Lower leg skin (tissue), 4 donors: ENCODE measurements at regions not wholly inside any gene's neighbourhood (a gene's known extent, or its start where the extent isn't known, plus 50 kb on each side); places are given as distances from the start of the nearest gene placed in this dataset.

Source experiments
- DNase-seq, 2 donors: peaks; one replicate each; pipeline ENCODE4 v3.0.0-alpha.2; 2019; ENCODE audit warnings: low spot score in 2 of 2
- H3K4me3 ChIP-seq: fragments of 200-600 bp; sonication (generic); 2 replicates; pipeline ENCODE4 v1.5.1; 2017; ENCODE audit warnings: mild to moderate bottlenecking, low read depth; ENCODE audit not compliant: poor library complexity, severe bottlenecking
- POLR2A ChIP-seq, 2 donors: fragments of 450-650 bp; IDR thresholded peaks; one replicate each; pipeline ENCODE4 v1.6.1; 2016 to 2017; ENCODE audit warnings: antibody characterized with exemption in 2 of 2, mild to moderate bottlenecking in 1 of 2, moderate library complexity in 1 of 2
- WGBS, 2 donors: methylation state at CpG; one replicate each; pipeline ENCODE4 v1.1.5; 2018; 5-methylcytosine and 5-hydroxymethylcytosine counted together
- intact Hi-C: fragments of 100-400 bp; cut with DNase I; formaldehyde crosslinking; loops from one replicate; pipeline ENCODE4 v1.15.0; 2023; ENCODE audit warnings: low total_unique reads
- TF ChIP-seq, protein P1 (sequence below), 3 donors: fragments of 450-650 bp; IDR thresholded peaks; one replicate each; pipeline ENCODE4 v1.5.1; 2016; ENCODE audit warnings: antibody characterized with exemption in 3 of 3, mild to moderate bottlenecking in 3 of 3, moderate library complexity in 2 of 3

DNA sequence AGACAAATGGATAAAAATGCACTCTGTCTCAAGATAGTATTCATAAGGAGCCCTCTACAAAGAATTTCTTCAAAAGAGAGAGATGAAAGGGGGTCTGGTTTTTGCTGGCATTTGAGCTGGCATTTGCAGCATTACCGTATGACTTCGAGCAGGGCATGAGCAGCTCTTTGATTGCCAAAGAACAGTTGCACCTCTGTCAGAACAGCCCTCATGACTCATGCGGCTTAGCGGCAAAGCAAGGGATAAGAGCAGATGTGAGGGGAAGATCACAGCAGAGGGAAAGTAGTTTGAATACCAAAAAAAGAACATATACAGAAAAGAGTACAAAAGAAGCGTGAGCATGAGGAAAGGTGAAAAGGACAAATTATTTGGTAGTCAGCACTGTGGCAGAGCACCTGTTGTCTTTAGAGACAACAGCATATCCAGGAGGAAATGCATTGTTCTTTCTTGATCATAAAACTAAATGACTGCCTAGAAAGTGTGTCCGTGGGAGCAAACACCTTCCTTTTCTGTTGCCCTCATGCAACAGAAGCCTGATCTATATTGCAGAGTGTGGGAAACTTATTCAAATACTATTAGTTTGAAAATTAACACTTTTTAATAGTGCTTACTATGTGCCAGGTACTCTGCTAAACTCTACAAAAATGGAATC, 80.5 kb upstream of the SLC24A5 start:
- TF ChIP-seq POLR2A (IDR thresholded peaks at IDR 0.05), result no peak
- TF ChIP-seq, protein P1, sequence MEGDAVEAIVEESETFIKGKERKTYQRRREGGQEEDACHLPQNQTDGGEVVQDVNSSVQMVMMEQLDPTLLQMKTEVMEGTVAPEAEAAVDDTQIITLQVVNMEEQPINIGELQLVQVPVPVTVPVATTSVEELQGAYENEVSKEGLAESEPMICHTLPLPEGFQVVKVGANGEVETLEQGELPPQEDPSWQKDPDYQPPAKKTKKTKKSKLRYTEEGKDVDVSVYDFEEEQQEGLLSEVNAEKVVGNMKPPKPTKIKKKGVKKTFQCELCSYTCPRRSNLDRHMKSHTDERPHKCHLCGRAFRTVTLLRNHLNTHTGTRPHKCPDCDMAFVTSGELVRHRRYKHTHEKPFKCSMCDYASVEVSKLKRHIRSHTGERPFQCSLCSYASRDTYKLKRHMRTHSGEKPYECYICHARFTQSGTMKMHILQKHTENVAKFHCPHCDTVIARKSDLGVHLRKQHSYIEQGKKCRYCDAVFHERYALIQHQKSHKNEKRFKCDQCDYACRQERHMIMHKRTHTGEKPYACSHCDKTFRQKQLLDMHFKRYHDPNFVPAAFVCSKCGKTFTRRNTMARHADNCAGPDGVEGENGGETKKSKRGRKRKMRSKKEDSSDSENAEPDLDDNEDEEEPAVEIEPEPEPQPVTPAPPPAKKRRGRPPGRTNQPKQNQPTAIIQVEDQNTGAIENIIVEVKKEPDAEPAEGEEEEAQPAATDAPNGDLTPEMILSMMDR (IDR thresholded peaks at IDR 0.05), result no peak
- DNase-seq, result no peak
- WGBS, 2 donors, result 43 to 47% methylated on average over 6 of the region's 6 CpGs
- H3K4me3 ChIP-seq, result no peak overlapping the region
- intact Hi-C loops, result no loop called here

DNA sequence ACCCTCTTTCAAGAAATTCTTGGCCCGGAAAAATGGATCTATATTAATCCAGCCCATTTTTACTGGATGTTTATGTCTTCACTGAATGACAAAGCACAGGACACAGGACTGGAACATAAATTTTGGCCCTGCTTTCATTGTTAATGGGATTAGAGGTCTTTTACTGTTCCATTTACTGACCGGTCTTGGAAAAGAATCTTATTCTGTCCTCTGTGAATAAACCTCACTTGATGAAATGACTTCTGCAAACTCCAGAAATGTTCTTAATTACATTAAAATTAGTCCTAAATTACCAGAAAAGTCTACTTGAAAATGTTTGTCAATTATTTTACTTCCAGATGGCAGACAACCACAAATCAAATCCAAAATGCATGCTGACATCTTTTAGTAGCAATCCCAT, 79.3 kb upstream of the SLC24A5 start:
- TF ChIP-seq, protein P1 (IDR thresholded peaks at IDR 0.05), result no peak
- TF ChIP-seq POLR2A (IDR thresholded peaks at IDR 0.05), result no peak
- no peak for DNase-seq
- intact Hi-C loops, result no loop called here
- WGBS, 2 donors, result 77 to 81% methylated on average over 2 of the region's 2 CpGs
- H3K4me3 ChIP-seq, result no peak overlapping the region

DNA sequence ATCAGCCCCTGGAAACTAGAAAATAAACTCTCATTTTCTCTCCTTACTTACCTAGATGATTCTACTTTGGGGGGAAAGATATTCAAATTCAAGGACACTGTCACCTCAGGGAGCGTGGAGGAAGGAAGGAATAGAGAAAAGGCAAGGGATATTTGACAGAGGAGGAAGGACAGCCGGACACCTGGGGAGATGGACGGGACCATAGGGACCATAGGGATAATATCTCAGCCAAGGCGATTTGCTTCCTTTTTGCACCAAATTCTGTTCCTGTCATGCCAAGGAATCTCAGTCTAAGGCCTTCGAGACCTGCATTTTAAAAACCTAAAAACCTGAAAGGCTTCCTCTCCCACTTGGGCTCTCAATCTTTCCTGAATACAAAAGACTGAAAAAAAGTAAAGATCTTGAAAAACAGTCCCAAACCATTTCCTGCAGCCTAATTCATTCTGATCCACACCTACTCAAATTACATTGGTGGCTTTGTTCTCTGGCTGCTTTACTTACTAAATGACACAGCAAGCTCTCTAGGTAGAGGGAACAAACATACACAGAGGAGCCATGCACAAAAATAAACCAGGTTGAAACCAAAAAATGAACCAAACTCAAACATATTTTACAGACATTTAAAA, 73.9 kb upstream of the SLC24A5 start:
- WGBS, 2 donors, result 65 to 70% methylated on average over 5 of the region's 5 CpGs
- H3K4me3 ChIP-seq, result no peak overlapping the region
- intact Hi-C loops, result no loop called here
- TF ChIP-seq, protein P1 (IDR thresholded peaks at IDR 0.05), result no peak
- no peak for TF ChIP-seq POLR2A (IDR thresholded peaks at IDR 0.05)
- DNase-seq, result no peak

DNA sequence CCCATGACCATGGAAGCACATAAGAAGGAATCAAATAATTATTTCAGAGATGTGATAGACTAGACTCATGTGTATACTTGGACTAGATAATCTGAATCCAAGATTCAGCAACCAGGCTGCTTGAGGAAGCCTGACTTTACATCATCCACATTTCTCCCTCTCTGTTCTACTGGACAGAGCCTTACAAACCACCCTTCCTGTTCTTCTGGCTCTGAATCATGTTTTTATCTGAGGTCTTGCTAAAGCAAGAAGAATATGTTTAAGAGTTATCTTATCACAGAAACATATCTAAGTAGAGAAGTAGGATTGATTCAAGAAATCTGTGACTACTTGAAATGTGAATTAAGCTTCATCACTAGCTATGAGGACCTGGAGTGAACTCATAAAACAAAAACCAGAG, 71.1 kb upstream of the SLC24A5 start:
- H3K4me3 ChIP-seq, result no peak overlapping the region
- intact Hi-C loops, result no loop called here
- TF ChIP-seq POLR2A (IDR thresholded peaks at IDR 0.05), result no peak
- TF ChIP-seq, protein P1 (IDR thresholded peaks at IDR 0.05), result no peak
- DNase-seq, result no peak

GRCh38 chr15:48052946-48053345, 67.8 kb upstream of the SLC24A5 start:
- TF ChIP-seq, protein P1 (IDR thresholded peaks at IDR 0.05), result no peak
- no peak for TF ChIP-seq POLR2A (IDR thresholded peaks at IDR 0.05)
- WGBS, 2 donors, result 50 to 67% methylated on average over 2 of the region's 2 CpGs
- no peak overlapping the region for H3K4me3 ChIP-seq
- intact Hi-C loops, result no loop called here
- no peak for DNase-seq

GRCh38 chr15:48058371-48058770, 62.4 kb upstream of the SLC24A5 start:
- H3K4me3 ChIP-seq, result no peak overlapping the region
- no peak for DNase-seq
- intact Hi-C loops, result no loop called here
- TF ChIP-seq POLR2A (IDR thresholded peaks at IDR 0.05), result no peak
- TF ChIP-seq, protein P1 (IDR thresholded peaks at IDR 0.05), result no peak
